Hepatocyte (in vitro differentiated cells): ENCODE measurements at regions not wholly inside any gene's neighbourhood (a gene's known extent, or its start where the extent isn't known, plus 50 kb on each side); places are given as distances from the start of the nearest gene placed in this dataset.

ENCODE experiments used
- DNase-seq: peaks from one replicate; pipeline ENCODE4 v3.0.0-alpha.2; 2016; ENCODE audit warnings: low spot score
- H2AFZ ChIP-seq: fragments of 200-600 bp; sonication (generic); 2 replicates; pipeline ENCODE4 v1.6.0; 2016; ENCODE audit warnings: antibody characterized with exemption, mild to moderate bottlenecking
- H3K27ac ChIP-seq: fragments of 200-600 bp; sonication (generic); 2 replicates; pipeline ENCODE4 v1.5.1; 2016; ENCODE audit warnings: mild to moderate bottlenecking
- H3K27me3 ChIP-seq: fragments of 200-600 bp; sonication (generic); 2 replicates; pipeline ENCODE4 v1.6.1; 2016
- H3K36me3 ChIP-seq: fragments of 200-600 bp; sonication (generic); replicated peaks from 2 replicates; pipeline ENCODE4 v1.5.1; 2016; ENCODE audit warnings: low read depth; ENCODE audit not compliant: insufficient read depth
- H3K4me1 ChIP-seq: fragments of 200-600 bp; sonication (generic); 2 replicates; pipeline ENCODE4 v1.5.1; 2016; ENCODE audit warnings: mild to moderate bottlenecking, moderate library complexity; ENCODE audit not compliant: insufficient read depth
- H3K4me2 ChIP-seq: fragments of 200-600 bp; sonication (generic); 2 replicates; pipeline ENCODE4 v1.6.0; 2016
- H3K4me3 ChIP-seq: fragments of 200-600 bp; sonication (generic); 2 replicates; pipeline ENCODE4 v1.5.1; 2016; ENCODE audit warnings: mild to moderate bottlenecking
- H3K79me2 ChIP-seq: fragments of 200-600 bp; sonication (generic); 2 replicates; pipeline ENCODE4 v1.6.0; 2017; ENCODE audit warnings: mild to moderate bottlenecking
- H3K9me2 ChIP-seq: fragments of 200-600 bp; sonication (generic); replicated peaks from 2 replicates; pipeline ENCODE4 v1.6.0; 2017; ENCODE audit warnings: mild to moderate bottlenecking; ENCODE audit not compliant: insufficient read depth
- H3K9me3 ChIP-seq: fragments of 200-600 bp; sonication (generic); 2 replicates; pipeline ENCODE4 v1.5.1; 2016; ENCODE audit warnings: low read depth, mild to moderate bottlenecking
- H4K20me1 ChIP-seq: fragments of 200-600 bp; sonication (generic); 2 replicates; pipeline ENCODE4 v1.6.0; 2016; ENCODE audit warnings: mild to moderate bottlenecking; ENCODE audit not compliant: insufficient read depth, poor library complexity, severe bottlenecking
- EZH2 ChIP-seq: fragments of 200-600 bp; sonication (generic); IDR thresholded peaks from 2 replicates; pipeline ENCODE4 v1.6.1; 2016; ENCODE audit warnings: antibody characterized with exemption, mild to moderate bottlenecking, borderline replicate concordance
- EZH2phosphoT487 ChIP-seq: fragments of 200-600 bp; sonication (generic); IDR thresholded peaks from one replicate; pipeline ENCODE4 v1.6.1; 2018; ENCODE audit warnings: antibody characterized with exemption, mild to moderate bottlenecking, low read depth, moderate library complexity; ENCODE audit not compliant: unreplicated experiment, severe bottlenecking
- WGBS: methylation state at CpG from one replicate; pipeline ENCODE4 v1.1.6; 2016; ENCODE audit warnings: low lambda C conversion rate; ENCODE audit errors: missing lambda C conversion rate; 5-methylcytosine and 5-hydroxymethylcytosine counted together
- TF ChIP-seq, protein P1 (sequence below): fragments of 200-600 bp; sonication (generic); IDR thresholded peaks from 2 replicates; pipeline ENCODE4 v1.5.1; 2016; ENCODE audit warnings: antibody characterized with exemption, mild to moderate bottlenecking; ENCODE audit not compliant: poor library complexity

- Histone ChIP-seq H2AFZ (no peak overlapping the region), H3K79me2 (no peaks in the 10 kb centered on the region), H3K9me2 (no peaks in the 10 kb centered on the region), H3K4me2 (no peak overlapping the region), H3K4me1 (no peaks in the 10 kb centered on the region), H3K36me3 (no peaks in the 10 kb centered on the region), H4K20me1 (no peaks in the 10 kb centered on the region), H3K27ac (no peak overlapping the region), H3K4me3 (no peak overlapping the region), H3K27me3 (no peaks in the 10 kb centered on the region), H3K9me3 (no peaks in the 10 kb centered on the region)
- WGBS, result 96% methylated on average over 16 of the region's 16 CpGs
- TF ChIP-seq EZH2 (no peak), EZH2phosphoT487 (no peak)
- TF ChIP-seq, protein P1, sequence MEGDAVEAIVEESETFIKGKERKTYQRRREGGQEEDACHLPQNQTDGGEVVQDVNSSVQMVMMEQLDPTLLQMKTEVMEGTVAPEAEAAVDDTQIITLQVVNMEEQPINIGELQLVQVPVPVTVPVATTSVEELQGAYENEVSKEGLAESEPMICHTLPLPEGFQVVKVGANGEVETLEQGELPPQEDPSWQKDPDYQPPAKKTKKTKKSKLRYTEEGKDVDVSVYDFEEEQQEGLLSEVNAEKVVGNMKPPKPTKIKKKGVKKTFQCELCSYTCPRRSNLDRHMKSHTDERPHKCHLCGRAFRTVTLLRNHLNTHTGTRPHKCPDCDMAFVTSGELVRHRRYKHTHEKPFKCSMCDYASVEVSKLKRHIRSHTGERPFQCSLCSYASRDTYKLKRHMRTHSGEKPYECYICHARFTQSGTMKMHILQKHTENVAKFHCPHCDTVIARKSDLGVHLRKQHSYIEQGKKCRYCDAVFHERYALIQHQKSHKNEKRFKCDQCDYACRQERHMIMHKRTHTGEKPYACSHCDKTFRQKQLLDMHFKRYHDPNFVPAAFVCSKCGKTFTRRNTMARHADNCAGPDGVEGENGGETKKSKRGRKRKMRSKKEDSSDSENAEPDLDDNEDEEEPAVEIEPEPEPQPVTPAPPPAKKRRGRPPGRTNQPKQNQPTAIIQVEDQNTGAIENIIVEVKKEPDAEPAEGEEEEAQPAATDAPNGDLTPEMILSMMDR, result no peak
- no peak for DNase-seq
Measured at GRCh38 chr22:48637231-48637630, 1190.4 kb downstream of the BRD1 start.

DNA sequence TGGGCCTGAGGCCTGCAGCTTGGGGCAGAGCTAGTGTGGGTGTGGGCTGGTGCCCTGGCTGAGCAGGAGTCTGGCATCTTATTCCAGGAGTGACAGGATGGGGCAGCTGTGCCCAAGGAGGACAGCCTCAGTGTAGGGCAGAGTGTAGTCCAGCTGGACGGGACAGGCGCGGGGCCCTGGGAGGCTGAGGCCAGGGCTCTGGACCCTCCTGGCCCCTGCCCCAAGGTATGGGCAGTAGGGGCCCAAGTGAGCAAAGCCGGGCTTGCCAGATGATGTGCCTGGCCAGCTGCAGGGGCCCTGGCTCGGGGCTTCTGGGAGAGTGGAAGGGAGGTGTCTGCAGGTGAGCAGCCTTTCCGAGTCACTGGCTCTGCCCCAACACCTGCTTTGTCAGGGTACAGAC lies 1190.9 kb downstream of the BRD1 start:
- H3K9me3 ChIP-seq, result no peaks in the 10 kb centered on the region
- H3K4me3 ChIP-seq, result no peak overlapping the region
- H3K27me3 ChIP-seq, result no peaks in the 10 kb centered on the region
- no peaks in the 10 kb centered on the region for H3K9me2 ChIP-seq
- no peaks in the 10 kb centered on the region for H3K79me2 ChIP-seq
- no peak for DNase-seq
- WGBS, result 95% methylated on average over 6 of the region's 6 CpGs
- no peaks in the 10 kb centered on the region for H3K4me1 ChIP-seq
- H3K27ac ChIP-seq, result no peak overlapping the region
- H2AFZ ChIP-seq, result no peak overlapping the region
- H3K4me2 ChIP-seq, result no peak overlapping the region
- TF ChIP-seq EZH2, result no peak
- TF ChIP-seq EZH2phosphoT487, result no peak
- TF ChIP-seq, protein P1, result no peak
- no peaks in the 10 kb centered on the region for H3K36me3 ChIP-seq
- H4K20me1 ChIP-seq, result no peaks in the 10 kb centered on the region

DNA sequence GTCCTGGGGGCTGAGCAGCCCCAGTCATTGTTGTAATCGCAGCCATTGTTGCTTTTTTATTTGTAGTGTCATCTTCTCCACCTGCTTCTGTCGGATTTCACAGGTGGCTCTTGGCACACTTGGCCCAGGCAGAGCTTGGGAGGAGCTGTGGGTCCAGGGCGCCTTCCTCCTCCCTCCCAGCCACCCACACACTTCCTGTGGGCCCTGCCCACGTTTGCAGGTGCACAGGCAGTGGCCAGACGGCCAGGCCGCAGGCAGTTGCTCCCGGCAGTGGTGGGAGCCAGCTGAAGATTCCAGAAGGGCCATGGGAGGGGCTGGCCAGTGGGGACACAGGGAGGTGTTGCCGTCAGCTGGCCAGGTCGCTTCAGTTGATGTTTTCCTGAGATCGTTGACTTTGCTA lies 1191.9 kb downstream of the BRD1 start:
- no peaks in the 10 kb centered on the region for H4K20me1 ChIP-seq
- no peak overlapping the region for H3K4me2 ChIP-seq
- H2AFZ ChIP-seq, result no peak overlapping the region
- H3K79me2 ChIP-seq, result no peaks in the 10 kb centered on the region
- no peaks in the 10 kb centered on the region for H3K4me1 ChIP-seq
- H3K9me3 ChIP-seq, result no peaks in the 10 kb centered on the region
- H3K4me3 ChIP-seq, result no peak overlapping the region
- WGBS, result 70% methylated on average over 10 of the region's 10 CpGs
- H3K27ac ChIP-seq, result no peak overlapping the region
- no peak for DNase-seq
- H3K36me3 ChIP-seq, result no peaks in the 10 kb centered on the region
- H3K9me2 ChIP-seq, result no peaks in the 10 kb centered on the region
- TF ChIP-seq EZH2phosphoT487 (no peak), EZH2 (no peak)
- TF ChIP-seq, protein P1, result no peak
- H3K27me3 ChIP-seq, result no peaks in the 10 kb centered on the region

DNA sequence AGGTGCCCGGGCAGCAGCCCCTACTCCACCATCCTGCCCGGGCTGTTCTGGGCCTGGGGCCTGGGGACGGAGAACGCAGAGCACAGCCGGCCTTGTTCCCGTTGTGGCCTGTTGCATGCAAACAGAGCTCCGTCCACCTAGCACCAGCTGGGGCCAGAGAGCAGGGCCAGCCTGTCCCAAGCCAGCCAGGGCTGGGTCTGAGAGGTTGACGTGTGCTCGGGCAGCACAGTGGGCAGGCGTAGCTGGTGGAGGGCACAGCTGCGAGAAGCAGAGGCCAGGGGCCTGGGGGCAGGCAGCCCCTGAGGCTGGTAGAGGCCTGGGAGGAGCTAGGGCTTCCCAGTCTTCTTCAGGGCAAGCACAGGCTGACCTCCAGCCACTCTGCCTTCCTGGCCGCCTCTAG lies 1192.6 kb downstream of the BRD1 start:
- Histone ChIP-seq H3K27me3 (no peaks in the 10 kb centered on the region), H3K4me3 (no peak overlapping the region), H4K20me1 (no peaks in the 10 kb centered on the region), H3K4me2 (no peak overlapping the region), H3K27ac (no peak overlapping the region), H3K9me2 (no peaks in the 10 kb centered on the region), H3K36me3 (no peaks in the 10 kb centered on the region), H3K4me1 (no peaks in the 10 kb centered on the region), H2AFZ (no peak overlapping the region), H3K79me2 (no peaks in the 10 kb centered on the region), H3K9me3 (no peaks in the 10 kb centered on the region)
- TF ChIP-seq EZH2 (no peak), EZH2phosphoT487 (no peak)
- TF ChIP-seq, protein P1, result no peak
- WGBS, result 85% methylated on average over 12 of the region's 12 CpGs
- DNase-seq, result no peak
